HG02884 (cell line): ENCODE measurements at regions not wholly inside any gene's neighbourhood (a gene's known extent, or its start where the extent isn't known, plus 50 kb on each side); places are given as distances from the start of the nearest gene placed in this dataset.

Experiments used
- ATAC-seq: cut with Tn5 transposase; IDR thresholded peaks from one replicate; pipeline ENCODE4 v1.9.1; 2021; ENCODE audit warnings: mild to moderate bottlenecking, moderate library complexity; ENCODE audit not compliant: unreplicated experiment

- no peak for ATAC-seq
Observed at GRCh38 chr2:83696838-83697237, 762.2 kb downstream of the SUCLG1 start.

- ATAC-seq = no peak
Observed at GRCh38 chr2:83695530-83695929, 763.5 kb downstream of the SUCLG1 start.

DNA sequence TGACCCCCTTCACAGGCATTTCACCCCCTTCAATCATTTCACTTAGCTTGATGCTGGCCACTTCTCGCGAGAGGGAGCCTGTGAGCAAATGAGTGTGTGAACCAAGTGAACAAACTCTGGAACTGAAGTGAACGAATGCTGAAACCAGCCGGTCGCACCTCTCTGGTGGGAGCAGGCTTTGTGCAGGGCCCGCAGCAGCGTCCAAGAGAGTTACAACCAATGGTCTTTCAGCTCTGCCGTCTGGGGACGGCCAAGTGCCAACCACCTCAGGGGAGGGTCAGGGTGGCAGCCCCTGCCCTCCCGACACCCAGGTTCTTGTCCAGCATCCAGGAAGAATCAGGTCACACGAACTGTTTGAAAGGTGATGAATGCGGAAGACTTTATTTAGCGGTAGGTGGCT, 764.0 kb downstream of the SUCLG1 start:
- ATAC-seq = no peak

DNA sequence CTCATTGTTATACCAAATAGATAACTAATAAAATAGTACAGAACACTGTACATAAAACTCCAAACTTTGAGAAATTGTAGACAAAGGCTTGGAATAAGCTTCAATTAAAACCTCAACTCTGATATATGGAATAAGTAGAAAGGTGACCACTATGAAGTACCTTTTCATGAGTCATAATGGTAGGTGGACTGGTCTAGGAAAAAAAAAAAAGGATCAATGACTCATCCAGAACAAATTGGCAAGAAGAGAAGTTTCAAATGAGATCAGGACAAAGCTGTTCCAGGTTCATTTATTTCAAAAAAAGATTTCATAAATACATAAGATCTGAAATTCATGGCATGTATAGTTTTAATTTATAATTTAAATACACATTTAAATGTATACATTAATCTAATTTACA, 769.7 kb downstream of the SUCLG1 start:
- ATAC-seq = no peak

- no peak for ATAC-seq
Observed at GRCh38 chr2:83686863-83687262, 772.2 kb downstream of the SUCLG1 start.

GRCh38 chr2:83674050-83674449, 785.0 kb downstream of the SUCLG1 start:
- ATAC-seq = no peak

DNA sequence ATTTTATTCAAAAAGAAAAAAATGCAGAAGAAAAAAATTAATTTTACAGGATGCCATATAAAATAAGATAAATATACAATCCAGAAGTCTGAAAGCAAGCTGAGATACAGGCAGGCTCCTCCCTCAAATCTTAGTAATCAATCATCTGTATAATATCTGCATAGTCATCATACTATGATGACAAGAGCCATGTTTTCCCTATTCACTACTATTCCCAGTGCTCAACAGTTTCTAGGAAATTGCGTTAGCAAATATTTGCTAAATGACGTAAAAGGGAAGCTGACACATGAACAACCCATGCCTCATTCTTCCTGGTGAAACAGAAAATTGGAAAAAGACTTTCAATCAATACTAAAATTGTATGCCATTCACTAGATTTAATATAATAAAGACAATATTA, 793.2 kb downstream of the SUCLG1 start:
- no peak for ATAC-seq

DNA sequence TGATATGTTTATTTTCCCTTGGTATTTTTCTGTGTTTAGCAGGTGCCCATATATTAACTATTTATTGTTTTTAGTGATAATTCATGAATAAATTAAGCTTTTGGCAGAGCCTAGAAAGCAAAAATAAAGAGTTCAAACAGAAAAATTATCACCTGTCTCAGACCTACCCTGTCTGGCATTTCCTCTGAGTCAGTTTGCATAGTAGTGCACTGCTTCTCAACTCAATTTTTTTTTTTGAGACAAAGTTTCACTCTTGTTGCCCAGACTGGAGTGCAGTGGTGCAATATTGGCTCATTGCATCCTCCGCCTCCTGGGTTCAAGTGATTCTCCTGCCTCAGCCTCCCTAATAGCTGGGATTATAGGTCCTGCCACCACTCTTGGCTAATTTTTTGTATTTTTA, 793.9 kb downstream of the SUCLG1 start:
- no peak for ATAC-seq

GRCh38 chr2:83661711-83662110, 797.4 kb downstream of the SUCLG1 start:
- no peak for ATAC-seq

DNA sequence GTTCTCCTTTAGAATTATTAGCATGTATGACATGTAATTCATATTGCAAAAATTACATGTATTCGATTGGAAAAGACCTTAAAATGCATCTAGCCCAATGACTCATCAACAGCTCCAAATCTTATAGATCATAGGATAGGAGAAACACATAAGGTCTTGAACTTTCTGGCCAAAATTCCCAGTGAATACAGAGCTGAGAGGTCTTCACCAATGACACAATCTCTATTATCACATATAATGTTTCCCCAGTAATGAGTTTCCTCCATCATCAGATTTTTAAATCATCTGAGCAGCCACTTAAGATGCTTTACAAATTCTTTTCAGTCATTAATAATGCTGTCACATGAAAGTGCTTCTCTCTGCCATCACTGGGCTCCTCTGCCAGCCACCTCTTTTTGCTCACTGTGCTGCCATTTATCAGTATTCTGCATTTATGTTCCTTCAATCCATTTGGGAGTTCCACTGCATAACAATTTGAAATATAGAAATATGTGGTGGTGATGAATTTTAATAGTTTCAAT, 804.9 kb downstream of the SUCLG1 start:
- ATAC-seq = no peak

DNA sequence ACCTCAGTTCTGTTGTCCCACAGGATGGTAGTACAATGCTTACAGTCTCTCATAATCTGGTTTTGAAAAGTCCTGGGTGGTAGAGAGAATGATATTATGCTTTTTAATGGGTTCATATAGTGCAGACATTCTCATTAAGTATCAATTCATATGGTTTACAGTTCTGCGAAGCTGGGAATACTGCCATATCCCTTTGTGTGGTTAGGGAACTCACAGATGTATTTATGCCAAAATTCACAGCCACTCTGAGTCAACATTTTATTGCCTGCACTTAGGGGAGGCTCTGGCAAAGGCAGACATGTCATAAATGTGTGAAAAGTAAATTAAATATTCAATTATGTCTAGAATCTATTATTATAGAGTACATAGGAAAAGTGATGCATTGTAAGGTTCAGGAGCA, 808.2 kb downstream of the SUCLG1 start:
- ATAC-seq = no peak

DNA sequence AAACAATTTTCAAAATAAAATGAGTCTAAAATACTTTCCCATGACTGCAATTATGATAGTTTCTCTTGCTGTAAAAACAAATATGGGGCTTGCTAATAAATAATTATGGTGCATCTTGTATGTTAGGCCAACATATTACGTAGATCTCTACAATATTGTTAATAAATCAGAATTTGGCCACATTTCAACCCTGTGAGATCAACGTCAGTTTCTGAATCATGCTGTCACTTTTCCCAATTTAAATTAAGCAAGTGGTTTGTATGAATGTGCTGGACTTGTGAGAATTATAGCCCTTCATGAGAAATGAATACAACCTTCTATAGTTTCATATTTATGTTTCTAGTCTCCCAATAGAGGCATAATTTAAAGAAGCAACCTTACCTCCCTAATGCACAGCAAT, 808.9 kb downstream of the SUCLG1 start:
- no peak for ATAC-seq

GRCh38 chr2:83640506-83640905, 818.6 kb downstream of the SUCLG1 start:
- ATAC-seq = no peak

DNA sequence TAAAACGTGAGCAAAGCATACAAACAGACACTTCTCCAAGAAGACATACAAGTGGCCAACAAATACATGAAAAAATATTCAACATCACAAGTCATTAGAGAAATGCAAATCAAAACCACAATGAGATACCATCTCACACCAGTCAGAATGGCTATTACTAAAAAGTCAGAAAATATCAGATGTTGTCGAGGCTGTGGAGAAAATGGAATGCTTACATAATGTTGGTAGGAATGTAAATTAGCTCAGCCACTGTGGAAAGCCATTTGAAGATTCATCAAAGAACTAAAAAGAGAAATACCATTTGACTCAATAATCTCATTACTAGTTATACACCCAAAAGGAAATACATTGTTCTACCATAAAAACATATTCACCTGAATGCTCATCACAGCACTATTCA, 825.7 kb downstream of the SUCLG1 start:
- ATAC-seq = no peak

DNA sequence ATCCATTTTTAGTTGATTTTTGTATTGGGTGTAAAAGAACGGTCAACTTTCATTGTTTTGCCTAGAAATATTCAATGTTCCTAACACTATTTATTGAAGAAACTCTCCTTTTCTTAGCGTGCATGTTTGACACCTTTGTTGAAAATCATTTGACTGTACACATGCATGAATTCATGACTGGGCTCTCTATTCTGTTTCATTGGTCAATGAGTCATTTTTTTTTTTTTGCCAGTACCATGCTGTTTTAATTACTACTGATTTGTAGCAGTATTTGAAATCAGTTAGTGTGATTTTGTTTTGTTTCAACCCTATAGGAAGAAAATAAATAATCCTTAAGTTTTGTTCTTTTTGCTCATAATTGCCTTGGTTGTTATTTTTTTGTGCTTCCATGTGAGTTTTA, 828.7 kb downstream of the SUCLG1 start:
- ATAC-seq = no peak

DNA sequence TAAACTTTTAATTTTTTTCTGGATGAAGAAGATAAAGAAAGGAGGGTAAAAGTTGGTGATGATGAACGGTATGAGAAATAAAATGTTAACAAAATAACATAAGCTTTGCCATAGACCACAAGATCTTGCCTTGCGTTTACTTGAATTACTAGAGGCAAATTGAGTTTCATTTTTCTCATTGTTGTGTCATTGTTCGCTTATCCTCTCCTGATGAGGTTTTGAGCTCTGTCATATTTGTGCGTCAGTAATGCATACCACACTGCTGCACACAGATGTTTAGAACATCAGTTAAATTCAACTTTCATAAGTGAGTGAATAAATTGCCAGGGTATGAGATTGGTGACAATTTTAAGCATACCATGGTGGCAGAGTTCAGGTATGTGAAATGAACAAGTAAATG, 843.6 kb downstream of the SUCLG1 start:
- no peak for ATAC-seq

- no peak for ATAC-seq
Observed at GRCh38 chr2:83613178-83613577, 845.9 kb downstream of the SUCLG1 start.

GRCh38 chr2:83602753-83603152, 856.3 kb downstream of the SUCLG1 start:
- no peak for ATAC-seq

- ATAC-seq = no peak
Observed at GRCh38 chr2:83596592-83597282, 862.3 kb downstream of the SUCLG1 start.

GRCh38 chr2:83595926-83596325, 863.2 kb downstream of the SUCLG1 start:
- ATAC-seq = no peak

DNA sequence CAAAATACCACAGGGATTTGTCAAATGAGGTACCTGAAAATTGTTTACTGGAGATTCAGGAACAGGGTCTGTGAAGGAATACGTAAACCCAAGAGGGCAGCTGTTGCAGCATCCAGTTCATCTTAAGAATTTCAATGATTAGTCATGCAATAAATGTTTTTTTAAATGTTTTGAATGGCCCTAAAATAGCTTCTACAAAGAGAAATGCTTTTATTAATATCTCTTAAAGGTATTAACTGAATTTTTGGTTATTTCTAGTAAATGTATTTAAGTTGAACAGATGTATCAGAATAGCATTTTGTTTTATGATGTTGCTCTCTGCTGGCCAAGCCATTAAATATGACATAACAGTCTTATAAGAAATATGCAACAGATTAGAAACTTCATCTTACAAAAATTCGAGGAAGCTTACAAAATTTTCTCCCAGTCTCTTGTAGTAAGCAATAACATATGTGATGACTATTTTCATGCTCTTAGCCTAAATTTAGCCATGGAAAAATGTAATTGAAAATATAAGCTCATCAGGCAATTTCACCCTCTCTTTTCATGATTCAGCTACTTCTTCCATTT, 863.9 kb downstream of the SUCLG1 start:
- ATAC-seq = no peak

- ATAC-seq = no peak
Observed at GRCh38 chr2:83594241-83595120, 864.6 kb downstream of the SUCLG1 start.
